ENCODE measurements at regions not wholly inside any gene's neighbourhood (a gene's known extent, or its start where the extent isn't known, plus 50 kb on each side); places are given as distances from the start of the nearest gene placed in this dataset.
A peak's percentile ranks its signal among the peaks of the same experiment; 100 is the strongest.

- TF ChIP-seq, protein P1, sequence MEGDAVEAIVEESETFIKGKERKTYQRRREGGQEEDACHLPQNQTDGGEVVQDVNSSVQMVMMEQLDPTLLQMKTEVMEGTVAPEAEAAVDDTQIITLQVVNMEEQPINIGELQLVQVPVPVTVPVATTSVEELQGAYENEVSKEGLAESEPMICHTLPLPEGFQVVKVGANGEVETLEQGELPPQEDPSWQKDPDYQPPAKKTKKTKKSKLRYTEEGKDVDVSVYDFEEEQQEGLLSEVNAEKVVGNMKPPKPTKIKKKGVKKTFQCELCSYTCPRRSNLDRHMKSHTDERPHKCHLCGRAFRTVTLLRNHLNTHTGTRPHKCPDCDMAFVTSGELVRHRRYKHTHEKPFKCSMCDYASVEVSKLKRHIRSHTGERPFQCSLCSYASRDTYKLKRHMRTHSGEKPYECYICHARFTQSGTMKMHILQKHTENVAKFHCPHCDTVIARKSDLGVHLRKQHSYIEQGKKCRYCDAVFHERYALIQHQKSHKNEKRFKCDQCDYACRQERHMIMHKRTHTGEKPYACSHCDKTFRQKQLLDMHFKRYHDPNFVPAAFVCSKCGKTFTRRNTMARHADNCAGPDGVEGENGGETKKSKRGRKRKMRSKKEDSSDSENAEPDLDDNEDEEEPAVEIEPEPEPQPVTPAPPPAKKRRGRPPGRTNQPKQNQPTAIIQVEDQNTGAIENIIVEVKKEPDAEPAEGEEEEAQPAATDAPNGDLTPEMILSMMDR (IDR thresholded peaks at IDR 0.05; ENCODE audit: extremely low read depth, insufficient read depth, missing control alignments), result no peak
- in situ Hi-C loops (cut with MboI; ENCODE audit: low pct_unique_long_range_greater_than_20kb, low sequenced_read_pairs, unreplicated experiment), result no loop called here
- DNase-seq (ENCODE audit: low spot score), result no peak
Measured at GRCh38 chr6:92126088-92126487, 1293.3 kb downstream of the EPHA7 start.

DNA sequence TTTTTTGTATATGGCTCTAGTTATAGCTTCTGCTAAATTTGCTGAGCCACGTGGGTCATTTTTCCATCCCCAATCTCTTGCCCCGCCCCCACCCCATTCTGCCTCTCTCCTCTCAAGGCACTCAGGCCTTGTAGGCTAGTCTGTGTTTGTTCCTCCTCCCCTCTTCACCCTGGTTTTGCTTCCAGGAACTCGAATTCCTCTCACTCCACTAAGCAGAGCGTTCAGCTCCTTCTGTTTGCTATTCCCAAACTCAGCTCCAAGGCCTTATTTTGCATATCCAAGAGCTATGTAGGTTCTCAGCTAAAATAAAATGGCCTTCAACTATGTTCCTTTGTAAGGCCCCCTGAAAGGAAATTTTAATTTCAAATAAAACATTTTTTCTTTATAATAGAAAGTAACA lies 1293.7 kb downstream of the EPHA7 start:
- in situ Hi-C loops (cut with MboI; ENCODE audit: low pct_unique_long_range_greater_than_20kb, low sequenced_read_pairs, unreplicated experiment), result no loop called here
- DNase-seq (ENCODE audit: low spot score), result no peak
- TF ChIP-seq, protein P1 (IDR thresholded peaks at IDR 0.05; ENCODE audit: extremely low read depth, insufficient read depth, missing control alignments), result no peak

GRCh38 chr6:92124200-92124651 lies 1295.1 kb downstream of the EPHA7 start:
- TF ChIP-seq, protein P1 (IDR thresholded peaks at IDR 0.05; ENCODE audit: extremely low read depth, insufficient read depth, missing control alignments), result no peak
- no peak for DNase-seq (ENCODE audit: low spot score)
- in situ Hi-C loops (cut with MboI; ENCODE audit: low pct_unique_long_range_greater_than_20kb, low sequenced_read_pairs, unreplicated experiment), result no loop called here

- no peak for DNase-seq (ENCODE audit: low spot score)
- in situ Hi-C loops (cut with MboI; ENCODE audit: low pct_unique_long_range_greater_than_20kb, low sequenced_read_pairs, unreplicated experiment), result no loop called here
- TF ChIP-seq, protein P1 (IDR thresholded peaks at IDR 0.05; ENCODE audit: extremely low read depth, insufficient read depth, missing control alignments), result peak; percentile 28
Measured at GRCh38 chr6:92122746-92123145, 1296.6 kb downstream of the EPHA7 start.

GRCh38 chr6:92121228-92121627 lies 1298.1 kb downstream of the EPHA7 start:
- in situ Hi-C loops (cut with MboI; ENCODE audit: low pct_unique_long_range_greater_than_20kb, low sequenced_read_pairs, unreplicated experiment), result no loop called here
- no peak for DNase-seq (ENCODE audit: low spot score)

GRCh38 chr6:92117800-92118199 lies 1301.6 kb downstream of the EPHA7 start:
- DNase-seq (ENCODE audit: low spot score), result no peak
- in situ Hi-C loops (cut with MboI; ENCODE audit: low pct_unique_long_range_greater_than_20kb, low sequenced_read_pairs, unreplicated experiment), result no loop called here
- TF ChIP-seq, protein P1 (IDR thresholded peaks at IDR 0.05; ENCODE audit: extremely low read depth, insufficient read depth, missing control alignments), result no peak

More at GRCh38 chr6:92121228-92121627, 1298.1 kb downstream of the EPHA7 start:
- TF ChIP-seq, protein P1 (IDR thresholded peaks at IDR 0.05; ENCODE audit: extremely low read depth, insufficient read depth, missing control alignments), result no peak

DNA sequence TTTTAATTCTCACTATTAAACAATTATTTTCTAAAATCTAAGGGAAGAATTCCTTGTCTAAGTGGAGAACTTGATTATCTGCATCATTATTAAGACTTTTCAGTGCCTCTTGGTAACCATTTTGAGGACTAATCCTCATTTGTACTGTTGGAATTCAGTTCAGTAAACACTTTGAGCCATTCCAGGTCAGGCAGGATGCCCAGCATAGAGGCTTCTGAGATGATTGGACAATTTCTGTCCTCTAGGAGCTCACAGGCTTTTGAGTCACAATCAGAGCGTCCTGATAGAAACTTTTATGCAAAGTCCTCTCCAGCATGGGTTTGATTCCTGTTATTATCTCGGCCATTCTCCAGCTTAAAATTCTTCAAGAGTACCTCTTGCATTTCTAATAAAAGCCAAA lies 1304.6 kb downstream of the EPHA7 start:
- in situ Hi-C loops (cut with MboI; ENCODE audit: low pct_unique_long_range_greater_than_20kb, low sequenced_read_pairs, unreplicated experiment), result no loop called here
- no peak for DNase-seq (ENCODE audit: low spot score)
- TF ChIP-seq, protein P1 (IDR thresholded peaks at IDR 0.05; ENCODE audit: extremely low read depth, insufficient read depth, missing control alignments), result no peak

Measured in GM13977 (cell line).